ENCODE measurements at regions not wholly inside any gene's neighbourhood (a gene's known extent, or its start where the extent isn't known, plus 50 kb on each side); places are given as distances from the start of the nearest gene placed in this dataset.

GRCh38 chr2:234793212-234793785 lies 158.5 kb upstream of the SH3BP4 start:
- no peak overlapping the region; a peak in 1 of 7 replicates for H3K27ac Mint-ChIP-seq
- no peak overlapping the region for H2BK120ac ChIP-seq (ENCODE audit: low read depth, low read length, poor library complexity, severe bottlenecking)
- no peaks in the 10 kb centered on the region for H4K20me1 ChIP-seq (ENCODE audit: control insufficient read depth, insufficient read depth, insufficient read length)
- TF ChIP-seq CTCF (conservative IDR thresholded peaks at IDR 0.05), result no peak
- no peak for DNase-seq
- no peak overlapping the region for H2BK5ac ChIP-seq (ENCODE audit: insufficient read length, low read length)
- H3K27ac ChIP-seq (ENCODE audit: insufficient read length, low read depth, low read length), result no peak overlapping the region
- no peak overlapping the region for H2BK15ac ChIP-seq (ENCODE audit: low read depth, low read length)
- H3K4ac ChIP-seq (ENCODE audit: low read depth, low read length), result no peak overlapping the region
- H3K14ac ChIP-seq (ENCODE audit: insufficient read depth, low read length), result no peak overlapping the region
- H3K9me3 Mint-ChIP-seq, result no peaks in the 10 kb centered on the region
- no peak overlapping the region for H2AFZ ChIP-seq (ENCODE audit: low read length)
- no peak overlapping the region for H3K18ac ChIP-seq (ENCODE audit: insufficient read length, low read depth, low read length)
- peaks cover 49 to 60% of the 10 kb centered on the region in 2 experiments for H3K4me1 Mint-ChIP-seq
- peaks cover 10% of the 10 kb centered on the region for H3K4me1 ChIP-seq (ENCODE audit: insufficient read depth, low read length)
- no peak overlapping the region for H3K4me2 ChIP-seq (ENCODE audit: insufficient read depth, insufficient read length, low read length)
- no peak overlapping the region for H4K5ac ChIP-seq (ENCODE audit: insufficient read length, low read depth, low read length)
- H4K8ac ChIP-seq (replicated peaks; ENCODE audit: insufficient read length, low read depth, low read length), result no peak overlapping the region
- H3K27me3 ChIP-seq (ENCODE audit: insufficient read depth, low read length), result no peaks in the 10 kb centered on the region
- WGBS (ENCODE audit: extremely low coverage, insufficient read length, low lambda C conversion rate), result no CpG with 5 or more reads among the region's 8 CpGs
- H3K23me2 ChIP-seq (ENCODE audit: insufficient read length, low read depth, low read length, poor library complexity, severe bottlenecking), result no peaks in the 10 kb centered on the region
- no peak overlapping the region for H3K23ac ChIP-seq (ENCODE audit: insufficient read length, low read depth, low read length)
- no peak overlapping the region for H2AK5ac ChIP-seq (ENCODE audit: insufficient read length, low read length)
- no peak overlapping the region for H3K56ac ChIP-seq (ENCODE audit: insufficient read length, low read depth, low read length)
- no peak overlapping the region for H3K9ac ChIP-seq (ENCODE audit: extremely low read depth, insufficient read length, low read length)
- no peaks in the 10 kb centered on the region for H3K79me1 ChIP-seq (ENCODE audit: insufficient read depth, low read depth, low read length, poor library complexity, severe bottlenecking)
- H4K91ac ChIP-seq (ENCODE audit: insufficient read length, low read depth, low read length), result no peak overlapping the region
- peaks cover 35% of the 10 kb centered on the region for H3K27me3 Mint-ChIP-seq (ENCODE audit: low read depth)
- H3K79me2 ChIP-seq (ENCODE audit: insufficient read depth, low read length), result no peaks in the 10 kb centered on the region
- no peak overlapping the region for H2BK12ac ChIP-seq (ENCODE audit: insufficient read length, low read depth, low read length)
- no peak overlapping the region for H2BK20ac ChIP-seq (ENCODE audit: low read depth, low read length, poor library complexity, severe bottlenecking)
- H3K36me3 Mint-ChIP-seq (ENCODE audit: insufficient read depth in 1 of 3, low read depth in 3 of 3), result no peaks in the 10 kb centered on the region
- H3K4me3 Mint-ChIP-seq, result no peak overlapping the region; a peak in 1 of 5 replicates
- H3K9me3 ChIP-seq (ENCODE audit: control insufficient read depth, low read depth, low read length), result no peaks in the 10 kb centered on the region
- H3T11ph ChIP-seq (ENCODE audit: low read length), result no peak overlapping the region
